Naive thymus-derived CD4-positive, alpha-beta T cell (primary cell): ENCODE measurements at regions not wholly inside any gene's neighbourhood (a gene's known extent, or its start where the extent isn't known, plus 50 kb on each side); places are given as distances from the start of the nearest gene placed in this dataset.

Experiments
- ATAC-seq: fragments of 150-1000 bp; cut with Tn5 transposase; 2 replicates; pipeline ENCODE4 v1.10.0; 2021; ENCODE audit warnings: mild to moderate bottlenecking, moderate library complexity
- CTCF ChIA-PET: fragments of 350-600 bp; sonication (Branson Sonifier 250); formaldehyde crosslinking; loops from one replicate; lab custom pipeline; 2021; ENCODE audit warnings: antibody characterized with exemption; lab: Charles Lee
- POLR2A ChIA-PET: fragments of 350-600 bp; sonication (Branson Sonifier 250); formaldehyde crosslinking; loops from one replicate; lab custom pipeline; 2021; ENCODE audit warnings: antibody characterized with exemption, inconsistent platforms; lab: Charles Lee
- DNase-seq, 9 donors: peaks; one replicate each; pipeline versions ENCODE4 v3.0.0 to v3.0.0-alpha.2; 2020 to 2022; ENCODE audit warnings: mixed read lengths in 1 of 9
- H3K27ac ChIP-seq: one replicate; pipeline ENCODE4 v1.7.0; 2013; ENCODE audit warnings: mild to moderate bottlenecking, low read depth, low read length, moderate library complexity
- H3K27me3 ChIP-seq, 2 donors: one replicate each; pipeline ENCODE4 v1.7.0; 2013; ENCODE audit warnings: low read length in 2 of 2, mild to moderate bottlenecking in 2 of 2, moderate library complexity in 2 of 2; ENCODE audit not compliant: control insufficient read depth in 2 of 2, insufficient read depth in 2 of 2
- H3K36me3 ChIP-seq, 3 experiments: 1 replicate in 2 of 3; 2 replicates in 1 of 3; pipeline ENCODE4 v1.7.0; 2013; ENCODE audit warnings: low read length in 3 of 3, mild to moderate bottlenecking in 3 of 3, moderate library complexity in 1 of 3; ENCODE audit not compliant: insufficient read depth in 3 of 3, control insufficient read depth in 2 of 3
- H3K4me1 ChIP-seq, 2 donors: one replicate each; pipeline ENCODE4 v1.7.0; 2013; ENCODE audit warnings: low read length in 2 of 2, mild to moderate bottlenecking in 2 of 2, moderate library complexity in 1 of 2; ENCODE audit not compliant: control insufficient read depth in 2 of 2, insufficient read depth in 2 of 2
- H3K4me3 ChIP-seq: 2 replicates; pipeline ENCODE4 v1.7.0; 2013; ENCODE audit warnings: mild to moderate bottlenecking, low read length
- H3K9me3 ChIP-seq, 3 experiments: 1 replicate in 2 of 3; 2 replicates in 1 of 3; pipeline ENCODE4 v1.7.0; 2013; ENCODE audit warnings: low read length in 3 of 3; ENCODE audit not compliant: control insufficient read depth in 2 of 3
- H3K27ac Mint-ChIP-seq, 9 donors: one replicate each; pipeline ENCODE4 v1.8.0; 2020 to 2022; ENCODE audit warnings: mixed read lengths in 9 of 9, mild to moderate bottlenecking in 8 of 9, moderate library complexity in 5 of 9, inconsistent platforms in 2 of 9
- H3K27me3 Mint-ChIP-seq, 5 donors: one replicate each; pipeline ENCODE4 v1.8.0; 2021 to 2022; ENCODE audit warnings: mixed read lengths in 5 of 5, mild to moderate bottlenecking in 1 of 5
- H3K36me3 Mint-ChIP-seq, 5 donors: one replicate each; pipeline ENCODE4 v1.8.0; 2020 to 2022; ENCODE audit warnings: mixed read lengths in 5 of 5, mild to moderate bottlenecking in 3 of 5, inconsistent platforms in 1 of 5
- H3K4me1 Mint-ChIP-seq, 7 donors: one replicate each; pipeline ENCODE4 v1.8.0; 2020 to 2022; ENCODE audit warnings: mixed read lengths in 7 of 7, mild to moderate bottlenecking in 3 of 7, inconsistent platforms in 1 of 7
- H3K4me3 Mint-ChIP-seq, 10 donors: one replicate each; pipeline ENCODE4 v1.8.0; 2020 to 2022; ENCODE audit warnings: mild to moderate bottlenecking in 10 of 10, mixed read lengths in 10 of 10, moderate library complexity in 6 of 10, inconsistent platforms in 2 of 10
- H3K9me3 Mint-ChIP-seq, 11 donors: one replicate each; pipeline ENCODE4 v1.8.0; 2020 to 2022; ENCODE audit warnings: mixed read lengths in 11 of 11, mild to moderate bottlenecking in 4 of 11, inconsistent platforms in 1 of 11, moderate library complexity in 1 of 11
- intact Hi-C, 2 donors: fragments of 100-400 bp; cut with micrococcal nuclease; formaldehyde crosslinking; loops; one replicate each; pipeline ENCODE4 v1.15.1; 2023

GRCh38 chr3:106281221-106281620 is 412.4 kb upstream of the CBLB start:
- H3K4me1 Mint-ChIP-seq = peaks cover 0 to 13% (median 0%) of the 10 kb centered on the region in 7 donors
- H3K9me3 ChIP-seq = no peaks in the 10 kb centered on the region
- no peak overlapping the region for H3K27ac Mint-ChIP-seq
- H3K4me1 ChIP-seq = peaks cover 0 to 4% of the 10 kb centered on the region in 2 donors
- ChIA-PET POLR2A (no interaction called here), CTCF (no interaction called here)
- H3K36me3 ChIP-seq = no peaks in the 10 kb centered on the region
- H3K9me3 Mint-ChIP-seq = peaks cover 0 to 23% (median 0%) of the 10 kb centered on the region in 11 donors
- DNase-seq = no peak
- no peak overlapping the region for H3K4me3 ChIP-seq
- no peak for ATAC-seq
- peaks cover 0 to 26% (median 0%) of the 10 kb centered on the region in 5 donors for H3K36me3 Mint-ChIP-seq
- intact Hi-C loops = no loop called here
- H3K4me3 Mint-ChIP-seq = no peak overlapping the region
- H3K27ac ChIP-seq = no peak overlapping the region
- H3K27me3 Mint-ChIP-seq = no peaks in the 10 kb centered on the region
- no peaks in the 10 kb centered on the region for H3K27me3 ChIP-seq

GRCh38 chr3:106282943-106283342 is 414.1 kb upstream of the CBLB start:
- no peaks in the 10 kb centered on the region for H3K4me1 Mint-ChIP-seq
- no peaks in the 10 kb centered on the region for H3K27me3 Mint-ChIP-seq
- H3K4me3 Mint-ChIP-seq = no peak overlapping the region
- Histone ChIP-seq H3K36me3 (no peaks in the 10 kb centered on the region), H3K27me3 (no peaks in the 10 kb centered on the region), H3K9me3 (no peaks in the 10 kb centered on the region), H3K4me3 (no peak overlapping the region), H3K27ac (no peak overlapping the region), H3K4me1 (no peaks in the 10 kb centered on the region)
- H3K36me3 Mint-ChIP-seq = peaks cover 0 to 25% (median 0%) of the 10 kb centered on the region in 5 donors
- intact Hi-C loops = no loop called here
- ATAC-seq (no peak), DNase-seq (no peak)
- ChIA-PET CTCF (interaction anchor here (0.7 kb wide), 1 partner anchor 84 kb away, joined by 3 read pairs; no protein-coding TSS in a partner anchor), POLR2A (no interaction called here)
- H3K9me3 Mint-ChIP-seq = peaks cover 0 to 24% (median 0%) of the 10 kb centered on the region in 11 donors
- H3K27ac Mint-ChIP-seq = no peak overlapping the region

- Mint-ChIP-seq H3K27me3 (no peaks in the 10 kb centered on the region), H3K4me3 (no peak overlapping the region), H3K9me3 (peaks cover 0 to 22% (median 0%) of the 10 kb centered on the region in 11 donors), H3K4me1 (peaks cover 0 to 21% (median 13%) of the 10 kb centered on the region in 7 donors), H3K27ac (no peak overlapping the region), H3K36me3 (peaks cover 0 to 25% (median 0%) of the 10 kb centered on the region in 5 donors)
- intact Hi-C loops = loop anchor here in 1 of 2 donors (5.0 kb wide), 1 partner anchor 41 kb away; no protein-coding TSS in a partner anchor
- ATAC-seq = no peak
- no peak overlapping the region for H3K27ac ChIP-seq
- H3K9me3 ChIP-seq = no peaks in the 10 kb centered on the region
- POLR2A ChIA-PET = no interaction called here
- no peak for DNase-seq
- no peaks in the 10 kb centered on the region for H3K36me3 ChIP-seq
- H3K4me1 ChIP-seq = peaks cover 0 to 5% of the 10 kb centered on the region in 2 donors
- CTCF ChIA-PET = no interaction called here
- no peak overlapping the region for H3K4me3 ChIP-seq
- H3K27me3 ChIP-seq = no peaks in the 10 kb centered on the region
These were observed 420.0 kb upstream of the CBLB start for GRCh38 chr3:106288781-106289180.

GRCh38 chr3:106290304-106290997 is 421.6 kb upstream of the CBLB start:
- Mint-ChIP-seq H3K27me3 (no peaks in the 10 kb centered on the region), H3K4me3 (peak overlapping the region in 1 of 10 donors; percentile 24), H3K36me3 (peaks cover 0 to 18% (median 0%) of the 10 kb centered on the region in 5 donors), H3K27ac (peak overlapping the region in 4 of 9 donors; percentile 46 to 75 (median 62)), H3K9me3 (peaks cover 0 to 18% (median 0%) of the 10 kb centered on the region in 11 donors), H3K4me1 (peaks cover 0 to 21% (median 13%) of the 10 kb centered on the region in 7 donors)
- H3K4me1 ChIP-seq = peaks cover 0 to 5% of the 10 kb centered on the region in 2 donors
- DNase-seq (peak in 1 of 9 donors; percentile 0), ATAC-seq (no peak)
- H3K27ac ChIP-seq = no peak overlapping the region
- no peaks in the 10 kb centered on the region for H3K27me3 ChIP-seq
- ChIA-PET CTCF (no interaction called here), POLR2A (no interaction called here)
- H3K9me3 ChIP-seq = no peaks in the 10 kb centered on the region
- intact Hi-C loops = no loop called here
- no peaks in the 10 kb centered on the region for H3K36me3 ChIP-seq
- H3K4me3 ChIP-seq = no peak overlapping the region

GRCh38 chr3:106293161-106293560 is 424.3 kb upstream of the CBLB start:
- POLR2A ChIA-PET = no interaction called here
- Mint-ChIP-seq H3K4me3 (no peak overlapping the region), H3K27me3 (no peaks in the 10 kb centered on the region), H3K27ac (no peak overlapping the region), H3K36me3 (peaks cover 0 to 12% (median 0%) of the 10 kb centered on the region in 5 donors), H3K4me1 (peaks cover 0 to 21% (median 13%) of the 10 kb centered on the region in 7 donors), H3K9me3 (peaks cover 0 to 17% (median 0%) of the 10 kb centered on the region in 11 donors)
- DNase-seq (no peak), ATAC-seq (no peak)
- CTCF ChIA-PET = no interaction called here
- H3K4me1 ChIP-seq = peaks cover 0 to 5% of the 10 kb centered on the region in 2 donors
- no peaks in the 10 kb centered on the region for H3K27me3 ChIP-seq
- H3K27ac ChIP-seq = no peak overlapping the region
- H3K36me3 ChIP-seq = no peaks in the 10 kb centered on the region
- no peak overlapping the region for H3K4me3 ChIP-seq
- H3K9me3 ChIP-seq = no peaks in the 10 kb centered on the region
- intact Hi-C loops = no loop called here

GRCh38 chr3:106294121-106294520 is 425.3 kb upstream of the CBLB start:
- Histone ChIP-seq H3K4me1 (peaks cover 1 to 5% of the 10 kb centered on the region in 2 donors), H3K36me3 (no peaks in the 10 kb centered on the region), H3K4me3 (no peak overlapping the region), H3K27ac (no peak overlapping the region), H3K27me3 (no peaks in the 10 kb centered on the region), H3K9me3 (no peaks in the 10 kb centered on the region)
- intact Hi-C loops = no loop called here
- ChIA-PET CTCF (no interaction called here), POLR2A (no interaction called here)
- H3K9me3 Mint-ChIP-seq = peaks cover 0 to 16% (median 0%) of the 10 kb centered on the region in 11 donors
- ATAC-seq = no peak
- H3K4me1 Mint-ChIP-seq = peaks cover 0 to 14% (median 10%) of the 10 kb centered on the region in 7 donors
- H3K27ac Mint-ChIP-seq = no peak overlapping the region
- no peaks in the 10 kb centered on the region for H3K27me3 Mint-ChIP-seq
- H3K36me3 Mint-ChIP-seq = peaks cover 0 to 15% (median 0%) of the 10 kb centered on the region in 5 donors
- no peak for DNase-seq
- no peak overlapping the region for H3K4me3 Mint-ChIP-seq
